CD4-positive, alpha-beta T cell treated with Interleukin-17A for 4 hours (primary cell): ENCODE measurements at regions not wholly inside any gene's neighbourhood (a gene's known extent, or its start where the extent isn't known, plus 50 kb on each side); places are given as distances from the start of the nearest gene placed in this dataset.
"Not testable (repeated sequence)": the region's sequence is repeated elsewhere in the genome, so short reads cannot be mapped to it uniquely, and the experiment has no call there.

Source experiments
- DNase-seq: peaks from one replicate; pipeline ENCODE4 v3.0.0-alpha.2; 2020; ENCODE audit warnings: mixed read lengths

DNA sequence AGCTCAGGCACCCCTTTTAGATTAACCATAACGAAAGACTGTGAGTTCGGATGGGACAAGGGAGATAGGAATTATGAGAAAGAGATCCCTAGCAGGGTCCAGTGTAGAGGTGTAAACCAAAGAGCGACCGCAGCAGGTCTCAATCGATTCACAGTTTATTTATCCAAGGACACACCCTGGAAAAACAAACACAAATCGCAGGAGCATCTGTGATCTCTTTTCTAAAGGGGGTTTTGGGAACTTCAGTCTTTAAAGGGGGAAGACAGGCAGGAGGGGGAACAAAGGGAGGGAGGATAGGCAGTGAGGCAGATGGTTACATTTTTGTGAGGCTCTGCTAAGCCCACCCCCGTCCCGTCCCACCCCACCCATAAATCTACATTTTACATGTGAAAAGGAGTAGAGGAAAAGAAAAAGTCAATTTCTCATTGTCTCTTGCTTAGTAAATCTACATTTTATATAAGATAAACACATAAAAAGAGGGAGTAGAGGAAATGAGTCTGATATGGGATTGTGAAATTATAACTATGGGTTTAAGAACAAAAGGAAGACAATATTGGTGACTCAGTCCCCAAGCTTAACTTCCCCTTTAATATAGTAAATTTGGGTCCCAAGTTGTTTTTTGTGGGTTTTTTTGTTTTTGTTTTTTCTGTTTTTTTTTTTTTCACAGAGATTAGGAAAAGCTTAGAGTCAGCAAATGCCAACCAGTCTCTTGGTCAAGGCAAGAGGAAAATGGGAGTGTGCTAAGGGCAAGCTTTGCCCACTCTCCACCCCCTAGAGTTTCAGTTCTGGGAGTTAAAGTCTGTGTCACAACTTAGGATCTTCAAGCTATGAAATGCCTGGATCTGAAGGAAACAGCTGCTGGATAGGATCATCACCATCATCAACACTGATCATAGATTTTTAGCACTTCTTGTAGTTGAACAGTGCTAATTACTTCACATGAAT is 160.9 kb upstream of the CDH5 start:
- no peak for DNase-seq

DNA sequence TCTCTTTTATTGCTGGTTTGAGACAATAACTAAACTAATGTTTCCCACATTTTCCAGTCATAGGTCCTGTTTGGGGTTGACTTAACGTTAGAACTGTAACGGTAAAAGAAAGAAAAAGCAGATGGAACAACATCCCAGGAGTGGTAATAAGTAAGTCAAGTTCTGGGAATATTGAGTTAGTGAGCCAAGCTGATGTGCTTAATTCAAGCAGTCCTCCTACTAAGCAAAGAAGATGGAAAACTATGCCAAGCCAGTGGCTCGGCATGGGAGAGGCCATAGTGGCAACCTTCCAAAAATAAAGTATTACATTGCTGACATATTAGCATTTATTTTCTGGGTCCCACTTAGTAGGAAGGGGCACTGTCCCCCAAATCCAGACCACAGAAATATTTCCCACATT is 161.7 kb upstream of the CDH5 start:
- no peak for DNase-seq

DNA sequence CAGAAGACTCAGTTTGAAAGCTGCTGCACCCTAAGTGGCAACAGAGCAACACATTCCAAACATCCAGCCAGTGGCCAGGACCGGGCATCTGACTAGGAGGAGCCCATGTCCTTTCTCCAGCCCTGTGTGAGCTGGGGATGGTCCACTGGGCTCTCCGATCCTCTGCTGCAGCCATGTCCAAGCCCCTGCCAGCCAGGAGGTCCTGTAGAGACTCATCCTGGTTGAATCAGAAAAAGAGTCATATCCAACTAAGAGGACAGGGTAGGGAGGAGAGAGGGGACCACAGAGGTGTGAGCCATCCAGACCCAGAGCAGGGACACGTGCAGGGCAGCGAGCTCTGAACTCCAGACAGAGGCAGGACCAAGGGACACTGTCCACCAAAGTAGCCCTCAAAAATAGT is 163.0 kb upstream of the CDH5 start:
- DNase-seq, result no peak

DNA sequence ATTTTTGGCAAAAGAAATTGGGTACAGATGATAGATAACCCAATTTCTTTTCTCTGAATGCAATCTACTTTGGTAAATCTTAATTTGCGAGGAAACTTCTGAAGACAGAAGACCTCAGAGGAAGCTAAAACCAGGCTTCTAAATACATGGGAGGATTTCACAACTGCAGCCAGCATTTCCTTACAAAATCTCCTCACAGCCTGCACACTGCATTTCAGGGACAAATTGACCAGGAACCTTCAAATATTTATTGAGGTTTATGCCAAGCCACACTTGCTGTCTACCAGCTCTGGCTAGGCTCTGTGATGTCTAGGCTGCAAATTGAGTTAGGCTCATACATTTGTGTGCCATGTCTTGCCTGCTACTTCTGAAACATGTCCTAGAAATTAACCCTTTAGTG is 167.3 kb upstream of the CDH5 start:
- no peak for DNase-seq

DNA sequence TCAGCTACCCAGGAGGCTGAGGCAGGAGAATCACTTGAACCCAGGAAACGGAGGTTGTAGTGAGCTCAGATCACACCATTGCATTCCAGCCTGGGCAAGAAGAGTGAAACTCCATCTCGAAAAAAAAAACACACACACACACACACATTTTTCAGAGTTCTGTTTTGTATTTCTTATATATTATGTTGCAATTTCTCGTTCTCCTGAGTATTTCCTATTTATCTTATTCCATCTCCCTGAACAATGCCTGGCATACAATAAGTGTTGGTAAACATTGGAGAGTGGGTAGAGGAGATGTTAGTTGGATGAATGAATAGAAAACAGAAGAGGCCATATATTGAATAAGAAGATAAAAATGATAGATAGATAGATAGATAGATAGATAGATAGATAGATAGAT is 167.8 kb upstream of the CDH5 start:
- DNase-seq, result no peak

DNA sequence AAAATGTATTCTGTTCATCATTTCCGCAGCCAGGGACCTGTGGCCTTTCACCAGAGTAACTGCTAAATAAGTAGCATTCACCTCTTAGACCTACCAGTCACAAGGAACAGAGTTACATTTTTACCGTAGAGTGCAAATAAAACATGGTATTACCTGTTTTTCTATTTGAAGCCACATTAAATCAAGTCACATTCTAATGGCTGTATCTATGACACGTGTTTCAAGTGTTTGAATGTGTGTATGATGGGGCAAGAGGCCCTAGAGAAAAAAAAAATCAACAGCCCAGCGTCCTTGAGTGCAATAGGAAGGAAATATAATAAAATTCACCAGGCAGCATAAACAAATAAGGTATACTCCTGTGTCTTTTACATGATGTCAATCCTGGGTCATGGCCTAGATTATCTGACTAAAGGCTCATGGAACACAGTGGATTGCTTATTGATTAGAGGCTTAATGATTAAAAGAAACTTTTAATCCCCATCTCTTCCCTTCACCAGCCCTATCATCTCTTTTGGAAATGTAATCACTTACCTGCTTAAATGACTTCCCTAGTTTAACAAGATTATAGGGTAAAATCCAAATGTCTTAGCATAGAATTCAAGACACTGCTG is 168.7 kb upstream of the CDH5 start:
- no peak for DNase-seq

DNA sequence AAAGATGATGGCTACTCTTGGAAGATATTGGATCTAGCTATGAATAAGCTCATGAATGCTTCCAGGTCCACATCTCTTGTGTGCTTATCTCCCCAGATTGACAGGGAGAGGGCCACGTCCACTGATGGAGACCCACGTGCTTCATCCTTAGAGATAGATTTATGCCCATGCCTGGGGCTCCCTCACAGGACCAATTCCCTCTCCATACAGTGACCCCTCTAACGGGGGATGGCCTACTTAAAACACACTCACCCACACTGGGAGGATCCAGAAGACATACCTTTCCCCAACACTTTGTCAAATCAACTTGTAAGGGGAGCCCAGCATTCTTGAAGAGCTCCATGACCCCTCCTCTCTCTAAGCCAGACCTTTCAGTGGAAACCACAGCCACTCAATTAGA is 169.7 kb upstream of the CDH5 start:
- no peak for DNase-seq

DNA sequence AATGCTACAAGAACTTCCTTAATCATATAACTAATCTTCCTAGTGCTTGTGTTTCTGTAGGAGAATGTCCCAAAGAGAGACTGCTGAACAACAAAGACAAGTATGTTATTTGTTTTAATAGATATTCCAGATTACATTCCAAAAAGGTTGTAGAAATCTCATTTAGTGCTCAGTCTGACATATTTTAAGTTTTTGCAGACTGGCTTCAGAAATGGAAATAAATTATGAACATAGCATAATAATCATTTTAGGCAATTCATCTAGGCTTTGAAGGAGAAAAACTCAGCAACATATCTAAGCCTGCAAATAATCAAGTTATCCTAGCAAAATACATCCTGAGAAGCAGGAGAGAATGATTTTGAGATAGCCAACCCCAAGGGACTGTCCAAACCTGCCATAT is 171.6 kb upstream of the CDH5 start:
- no peak for DNase-seq

DNA sequence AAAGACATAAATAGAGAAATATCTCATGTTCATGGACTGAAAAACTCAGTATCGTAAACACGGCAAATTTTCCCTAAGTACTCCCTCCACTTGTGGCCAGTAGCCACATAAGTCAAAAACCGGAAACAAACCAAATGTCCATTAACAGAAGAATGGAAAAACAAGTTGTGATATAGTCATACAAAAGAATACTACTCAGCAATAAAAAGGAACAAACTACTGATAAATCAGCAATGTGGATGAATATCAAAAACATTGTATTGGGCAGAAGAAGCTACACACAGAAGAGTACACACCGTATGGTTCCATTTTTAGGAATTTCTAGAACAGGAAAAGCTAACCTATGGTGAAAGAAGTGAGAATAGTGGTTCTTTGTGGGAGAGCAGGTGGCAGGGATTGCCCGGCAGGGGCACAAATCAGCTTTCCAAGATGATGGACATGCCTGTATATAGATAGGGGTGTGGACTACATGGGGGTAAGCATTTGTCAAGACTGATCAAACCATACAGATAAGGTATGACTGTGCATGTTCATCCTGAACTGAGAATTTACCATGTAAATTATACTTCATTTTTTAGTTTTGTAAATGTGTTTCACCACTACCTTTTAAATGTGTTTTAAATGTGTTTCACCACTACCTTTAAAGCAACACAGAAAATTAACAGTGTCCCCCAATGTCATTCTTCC is 172.8 kb upstream of the CDH5 start:
- no peak for DNase-seq

DNA sequence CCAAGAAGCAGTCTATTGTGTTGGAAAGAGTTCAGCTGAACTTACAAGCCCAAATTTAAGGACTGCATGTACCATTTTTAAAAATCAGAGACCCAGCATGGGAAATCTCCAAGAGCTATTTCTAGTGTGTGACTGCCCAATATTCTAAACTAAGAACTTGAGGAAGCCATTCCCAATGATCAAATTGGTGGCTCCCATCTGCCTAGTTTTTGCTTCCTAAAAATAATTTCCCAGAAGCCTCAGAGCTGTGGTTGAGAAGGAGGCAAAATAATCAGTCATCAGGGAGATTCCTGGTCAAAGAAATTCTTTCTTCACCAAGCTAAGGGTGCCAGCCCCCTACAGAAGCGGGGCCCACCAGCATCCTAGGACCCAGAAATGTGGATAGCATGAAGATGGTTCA is 176.1 kb upstream of the CDH5 start:
- DNase-seq, result no peak

DNA sequence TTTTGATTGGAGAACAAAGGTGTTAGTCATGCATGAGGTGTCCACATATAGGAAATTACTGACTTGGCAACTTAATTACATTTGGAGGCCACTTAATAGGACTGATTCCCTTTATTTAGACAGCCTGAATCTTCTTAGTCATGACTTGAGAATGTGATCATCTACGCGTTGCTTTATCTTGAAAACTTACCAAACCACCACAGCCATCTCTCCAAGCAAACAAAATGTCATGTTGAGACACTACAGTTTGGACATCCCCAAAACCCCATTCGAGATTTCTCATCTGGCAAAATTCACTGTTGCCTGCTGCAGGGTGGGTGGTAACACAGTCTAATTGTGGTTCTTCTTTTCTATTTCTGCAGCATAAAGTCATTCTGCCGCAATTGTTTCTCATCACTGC is 176.5 kb upstream of the CDH5 start:
- no peak for DNase-seq

DNA sequence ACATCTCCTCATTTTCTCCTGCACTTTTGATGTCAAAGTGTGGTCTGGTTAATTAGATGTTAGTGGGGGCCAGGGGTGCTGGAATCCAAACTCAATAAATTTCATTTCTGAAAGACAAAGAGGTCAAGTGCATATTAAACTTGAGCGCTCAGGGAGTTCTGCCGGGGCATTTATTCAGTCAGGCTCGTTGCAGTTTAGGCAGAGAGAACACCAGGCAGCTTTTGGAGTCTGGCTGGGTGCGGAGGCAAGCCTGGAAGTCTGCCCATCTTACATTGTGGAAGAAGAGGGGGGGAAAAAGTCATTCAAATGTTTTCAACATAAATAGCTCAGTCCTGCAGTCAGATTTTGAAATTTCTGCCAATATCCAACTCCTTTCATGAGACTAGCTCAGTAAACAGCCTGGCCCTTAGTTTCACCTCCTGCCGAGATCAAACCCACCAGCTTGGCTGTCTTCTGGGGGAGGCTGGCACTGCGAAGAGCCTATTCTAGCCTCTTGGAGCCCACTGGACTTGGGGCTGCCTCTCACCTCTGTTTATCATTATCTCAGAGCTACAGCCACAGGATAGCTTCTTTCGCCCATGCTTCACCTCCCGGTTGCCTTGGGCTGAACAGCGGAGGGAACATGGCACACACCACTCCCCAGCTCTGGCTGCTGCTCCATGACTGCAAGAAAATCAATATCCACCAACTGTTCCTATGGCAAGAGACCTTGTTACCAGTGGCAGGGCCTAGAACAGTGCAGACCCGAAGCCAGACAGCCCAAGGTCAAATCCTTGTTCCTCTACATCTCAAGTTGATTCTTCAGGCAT is 177.4 kb upstream of the CDH5 start:
- no peak for DNase-seq

DNA sequence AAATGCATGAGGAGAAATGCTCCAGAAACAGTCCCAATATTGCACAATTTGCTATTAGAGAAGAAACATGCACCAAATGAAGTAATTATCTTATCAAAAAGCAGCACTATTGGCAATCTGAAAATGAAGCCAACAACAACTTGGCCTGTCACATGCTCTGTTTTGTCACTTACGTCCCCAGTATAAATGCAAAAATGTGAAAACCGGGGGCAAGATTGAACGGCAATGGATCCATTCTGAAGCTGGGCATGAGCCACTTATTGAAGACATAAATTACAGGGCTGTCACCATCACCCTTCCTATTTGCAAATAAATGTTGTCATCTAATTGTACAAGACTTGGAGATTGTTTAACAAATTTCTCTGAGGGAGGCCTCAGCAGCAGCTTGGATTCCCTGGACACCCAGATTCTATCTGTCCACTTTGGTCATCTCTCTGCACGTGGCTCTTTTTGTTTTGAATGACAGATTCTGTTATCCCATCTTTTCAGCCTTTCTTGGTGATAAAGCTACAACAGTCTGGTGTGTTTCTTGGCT is 180.2 kb upstream of the CDH5 start:
- no peak for DNase-seq

DNA sequence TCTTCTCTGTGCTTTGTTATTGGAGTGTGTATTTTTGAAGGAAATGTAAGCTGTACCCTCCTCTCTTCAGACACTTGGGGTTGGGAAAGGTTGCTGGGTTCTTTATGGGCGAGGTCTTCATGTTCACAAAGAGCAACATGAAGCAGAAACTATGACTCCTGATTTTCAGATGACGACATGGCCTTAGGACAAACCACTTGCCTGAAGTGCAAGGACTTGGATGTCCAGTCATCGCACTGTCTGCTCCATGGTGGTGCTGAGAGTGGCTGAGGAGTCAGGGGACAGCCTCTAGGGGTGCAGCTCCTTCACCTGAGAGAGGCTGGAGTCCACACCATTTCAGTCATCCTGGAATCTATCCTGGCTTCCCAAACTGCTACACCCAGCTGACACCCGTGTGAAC is 183.9 kb upstream of the CDH5 start:
- no peak for DNase-seq

DNA sequence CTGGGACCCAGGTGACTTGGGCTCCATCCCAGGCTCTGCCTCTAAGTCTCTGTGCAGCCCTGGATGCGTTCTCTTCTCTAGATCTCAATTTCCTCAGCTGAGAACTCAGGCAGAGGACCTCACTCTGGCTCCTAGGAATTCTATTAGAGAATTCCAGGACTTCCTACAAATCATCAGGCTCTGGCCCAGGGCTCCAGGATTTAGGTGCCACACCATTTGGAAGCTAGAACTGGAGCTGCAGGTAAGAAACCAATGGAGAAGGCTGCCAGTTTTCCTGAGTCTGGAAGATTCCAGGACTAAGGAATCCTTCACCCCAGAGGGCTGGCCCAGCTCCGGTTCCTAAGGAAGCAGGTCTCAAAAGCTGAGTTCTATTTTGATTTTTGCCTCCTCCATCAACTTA is 189.8 kb upstream of the CDH5 start:
- DNase-seq, result no peak

DNA sequence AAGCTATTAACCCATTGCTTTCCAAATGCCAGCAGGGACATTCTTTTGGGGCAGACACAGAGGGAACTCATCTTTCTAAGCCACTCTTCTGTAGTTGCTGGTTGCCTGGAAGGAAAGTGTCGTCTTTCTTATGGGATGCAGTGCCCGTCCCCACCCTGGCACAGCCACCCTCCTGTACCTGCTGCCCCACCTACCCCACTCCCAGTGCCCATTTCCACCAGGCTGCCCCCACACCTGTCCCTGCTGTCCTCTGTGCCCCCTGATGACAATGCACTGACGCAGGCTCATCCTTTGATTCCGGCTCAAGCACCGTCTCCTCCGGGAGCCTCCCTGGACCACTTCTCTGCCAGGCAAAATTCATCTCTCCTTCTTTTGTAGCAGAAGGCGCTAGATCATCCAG is 190.4 kb upstream of the CDH5 start:
- DNase-seq, result no peak

DNA sequence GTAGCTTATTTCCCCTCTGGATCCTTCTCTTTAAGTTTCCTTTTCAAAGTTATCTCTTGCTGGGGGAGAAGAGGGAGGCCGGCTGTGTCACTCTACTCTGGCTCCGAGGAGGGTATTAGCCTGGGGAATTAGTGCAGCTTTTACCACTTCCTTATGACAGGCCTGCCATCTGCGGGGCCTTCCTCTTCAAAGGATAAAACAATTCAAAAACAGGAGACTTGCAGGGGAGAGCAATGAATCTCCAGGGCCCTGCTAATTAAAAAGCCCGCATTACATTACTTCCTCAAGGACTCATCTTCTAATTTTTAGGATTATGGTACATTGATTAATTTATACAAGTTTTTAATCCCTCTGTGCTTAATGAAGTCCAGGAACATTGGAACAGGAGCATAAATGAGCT is 190.9 kb upstream of the CDH5 start:
- no peak for DNase-seq

DNA sequence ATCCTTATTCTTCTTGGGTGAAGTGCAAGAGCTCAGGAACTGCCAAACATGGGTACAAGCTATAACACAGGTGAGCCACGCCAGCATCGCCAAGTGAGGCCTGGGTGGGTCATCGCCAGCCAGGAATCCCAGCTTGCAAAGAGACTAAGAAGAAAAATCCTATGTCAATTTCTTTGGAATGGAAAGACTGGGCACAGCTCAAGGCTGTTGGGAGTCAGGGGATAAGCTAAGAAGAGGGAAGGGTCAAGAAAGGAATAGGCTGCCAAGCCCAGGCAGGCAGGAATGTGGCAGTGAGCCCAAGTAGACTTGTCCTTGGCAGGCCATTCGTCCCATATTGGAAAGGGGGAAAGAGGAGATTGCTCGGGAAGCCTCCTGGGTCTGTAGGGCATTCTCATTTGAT is 191.4 kb upstream of the CDH5 start:
- no peak for DNase-seq

DNA sequence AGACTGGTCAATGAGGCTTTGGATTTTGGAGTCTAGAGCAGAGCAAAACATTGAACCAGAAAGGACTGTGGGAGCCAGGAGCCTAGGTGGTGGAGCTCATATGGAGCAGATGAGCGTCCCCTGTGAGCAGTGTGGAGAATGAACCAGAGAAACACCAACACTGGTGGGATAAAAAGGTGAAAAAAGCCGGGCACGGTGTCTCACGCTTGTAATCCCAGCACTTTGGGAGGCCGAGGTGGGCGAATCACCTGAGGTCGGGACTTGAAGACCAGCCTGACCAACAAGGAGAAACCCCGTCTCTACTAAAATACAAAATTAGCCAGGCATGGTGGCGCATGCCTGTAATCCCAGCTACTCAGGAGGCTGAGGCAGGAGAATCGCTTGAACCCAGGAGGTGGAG is 192.7 kb upstream of the CDH5 start:
- not testable (repeated sequence) for DNase-seq

DNA sequence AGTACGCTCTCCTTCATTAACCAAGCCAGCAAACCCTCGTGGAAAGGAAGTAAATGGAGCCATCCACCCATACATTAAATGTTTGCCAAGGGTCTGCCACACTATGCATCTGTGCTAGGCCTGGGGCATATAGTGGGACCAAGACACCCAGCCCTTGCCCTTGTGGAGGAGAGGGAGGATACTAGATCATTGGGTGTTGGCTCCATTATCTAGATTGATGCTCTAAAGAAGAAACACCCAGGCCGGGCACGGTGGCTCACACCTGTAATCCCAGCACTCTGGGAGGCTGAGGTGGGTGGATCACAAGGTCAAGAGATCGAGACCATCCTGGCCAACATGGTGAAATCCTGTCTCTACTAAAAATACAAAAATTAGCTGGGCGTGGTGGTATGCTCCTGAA is 193.3 kb upstream of the CDH5 start:
- not testable (repeated sequence) for DNase-seq

DNA sequence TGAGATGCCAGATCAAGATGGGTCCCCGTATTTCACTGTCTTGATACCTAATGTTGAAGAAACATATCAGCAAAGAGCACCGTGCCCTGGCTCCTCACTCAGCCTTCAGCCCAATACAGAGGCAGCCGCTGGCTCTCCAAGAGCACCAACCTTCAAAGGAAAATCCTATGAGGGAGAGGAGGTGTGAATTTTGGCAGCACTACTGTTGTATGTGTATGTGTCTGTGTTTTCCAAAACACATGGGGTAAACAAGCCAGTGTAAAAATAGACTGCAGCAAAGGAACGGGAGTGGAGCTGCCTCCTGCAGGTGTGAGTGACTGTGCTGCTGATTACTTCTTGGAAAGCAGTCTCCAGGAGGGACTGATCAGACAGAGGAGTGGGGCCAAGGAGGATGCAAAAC is 194.0 kb upstream of the CDH5 start:
- DNase-seq, result no peak

DNA sequence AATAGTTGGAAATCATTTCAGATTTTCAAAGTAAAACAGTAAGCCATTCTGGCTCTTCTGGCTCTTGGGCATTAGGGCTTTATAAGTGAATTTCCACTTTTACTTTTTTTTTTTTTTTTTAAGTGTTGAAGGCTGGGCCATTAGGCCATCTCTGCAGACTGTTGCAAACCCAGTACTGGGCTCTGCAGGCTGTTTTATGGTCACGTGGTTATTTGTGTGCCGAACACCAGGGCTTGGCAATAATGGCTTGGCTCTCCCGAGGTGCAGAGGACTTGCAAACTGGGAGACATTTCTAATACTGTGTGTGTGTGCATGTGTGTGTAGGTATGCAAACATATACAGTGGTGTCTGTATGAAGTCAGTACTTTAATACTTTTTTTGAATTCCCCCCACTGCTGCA is 194.9 kb upstream of the CDH5 start:
- no peak for DNase-seq

DNA sequence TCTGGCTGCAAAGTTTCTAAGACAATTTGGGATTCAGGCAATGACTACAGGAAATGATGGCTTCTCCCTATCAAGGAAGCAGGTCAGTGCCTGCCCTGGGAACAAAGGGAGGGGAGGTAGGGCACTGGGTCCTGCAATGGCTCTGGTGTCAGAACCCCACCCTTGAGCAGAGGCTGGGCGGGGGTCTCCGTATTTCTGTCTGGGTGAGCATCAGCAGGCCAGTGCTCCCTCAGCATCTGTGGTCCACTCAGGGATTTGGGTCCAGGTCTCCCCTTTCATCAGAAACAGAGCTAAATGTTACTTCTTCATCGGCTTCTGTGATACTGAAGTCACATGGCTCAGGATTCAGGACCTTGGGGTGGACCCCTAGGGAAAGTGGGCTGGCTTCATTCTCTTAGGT is 195.5 kb upstream of the CDH5 start:
- DNase-seq, result no peak
